ENCODE measurements at regions not wholly inside any gene's neighbourhood (a gene's known extent, or its start where the extent isn't known, plus 50 kb on each side); places are given as distances from the start of the nearest gene placed in this dataset.

- no peak for DNase-seq (ENCODE audit: low read depth in 2 of 2)
These were observed 306.9 kb upstream of the C9orf72 start for GRCh38 chr9:27880156-27880555.

GRCh38 chr9:27880635-27881034 lies 307.4 kb upstream of the C9orf72 start:
- DNase-seq (ENCODE audit: low read depth in 2 of 2), result no peak

GRCh38 chr9:27888661-27889295 lies 315.5 kb upstream of the C9orf72 start:
- no peak for DNase-seq (ENCODE audit: low read depth in 2 of 2)

- DNase-seq (ENCODE audit: low read depth in 2 of 2), result no peak
These were observed 351.2 kb upstream of the C9orf72 start for GRCh38 chr9:27924502-27924901.

- DNase-seq (ENCODE audit: low read depth in 2 of 2), result no peak
These were observed 352.5 kb upstream of the C9orf72 start for GRCh38 chr9:27925815-27926214.

- DNase-seq (ENCODE audit: low read depth in 2 of 2), result no peak
These were observed 356.6 kb upstream of the C9orf72 start for GRCh38 chr9:27929841-27930240.

- DNase-seq (ENCODE audit: low read depth in 2 of 2), result no peak
These were observed 360.1 kb upstream of the C9orf72 start for GRCh38 chr9:27933210-27934025.

- DNase-seq (ENCODE audit: low read depth in 2 of 2), result no peak
These were observed 361.2 kb upstream of the C9orf72 start for GRCh38 chr9:27934471-27934870.

- DNase-seq (ENCODE audit: low read depth in 2 of 2), result no peak
These were observed 365.9 kb upstream of the C9orf72 start for GRCh38 chr9:27939186-27939585.

GRCh38 chr9:27940535-27940934 lies 367.3 kb upstream of the C9orf72 start:
- DNase-seq (ENCODE audit: low read depth in 2 of 2), result no peak

- DNase-seq (ENCODE audit: low read depth in 2 of 2), result no peak
These were observed 370.2 kb upstream of the C9orf72 start for GRCh38 chr9:27943501-27943900.

- DNase-seq (ENCODE audit: low read depth in 2 of 2), result no peak
These were observed 372.1 kb upstream of the C9orf72 start for GRCh38 chr9:27945386-27945785.

GRCh38 chr9:27950382-27950781 lies 377.1 kb upstream of the C9orf72 start:
- no peak for DNase-seq (ENCODE audit: low read depth in 2 of 2)

GRCh38 chr9:27954858-27955257 lies 381.6 kb upstream of the C9orf72 start:
- DNase-seq (ENCODE audit: low read depth in 2 of 2), result no peak

- DNase-seq (ENCODE audit: low read depth in 2 of 2), result no peak
These were observed 390.6 kb upstream of the C9orf72 start for GRCh38 chr9:27963836-27964235.

- no peak for DNase-seq (ENCODE audit: low read depth in 2 of 2)
These were observed 393.9 kb upstream of the C9orf72 start for GRCh38 chr9:27967210-27967609.

GRCh38 chr9:27977931-27978330 lies 404.6 kb upstream of the C9orf72 start:
- DNase-seq (ENCODE audit: low read depth in 2 of 2), result no peak

- DNase-seq (ENCODE audit: low read depth in 2 of 2), result no peak
These were observed 412.4 kb upstream of the C9orf72 start for GRCh38 chr9:27985714-27986113.

GRCh38 chr9:27990524-27990923 lies 417.2 kb upstream of the C9orf72 start:
- DNase-seq (ENCODE audit: low read depth in 2 of 2), result no peak

- no peak for DNase-seq (ENCODE audit: low read depth in 2 of 2)
These were observed 417.9 kb upstream of the C9orf72 start for GRCh38 chr9:27991221-27991620.

GRCh38 chr9:28001096-28001495 lies 427.8 kb upstream of the C9orf72 start:
- no peak for DNase-seq (ENCODE audit: low read depth in 2 of 2)

- no peak for DNase-seq (ENCODE audit: low read depth in 2 of 2)
These were observed 431.6 kb upstream of the C9orf72 start for GRCh38 chr9:28004900-28005299.

- DNase-seq (ENCODE audit: low read depth in 2 of 2), result no peak
These were observed 432.5 kb upstream of the C9orf72 start for GRCh38 chr9:28005779-28006178.
